Lower leg skin (tissue), 3 donors: ENCODE measurements at regions not wholly inside any gene's neighbourhood (a gene's known extent, or its start where the extent isn't known, plus 50 kb on each side); places are given as distances from the start of the nearest gene placed in this dataset.

Experiments used
- POLR2A ChIP-seq, 2 donors: fragments of 450-650 bp; IDR thresholded peaks; one replicate each; pipeline ENCODE4 v1.6.1; 2016 to 2017; ENCODE audit warnings: antibody characterized with exemption in 2 of 2, mild to moderate bottlenecking in 1 of 2, moderate library complexity in 1 of 2
- TF ChIP-seq, protein P1 (sequence below), 3 donors: fragments of 450-650 bp; IDR thresholded peaks; one replicate each; pipeline ENCODE4 v1.5.1; 2016; ENCODE audit warnings: antibody characterized with exemption in 3 of 3, mild to moderate bottlenecking in 3 of 3, moderate library complexity in 2 of 3

DNA sequence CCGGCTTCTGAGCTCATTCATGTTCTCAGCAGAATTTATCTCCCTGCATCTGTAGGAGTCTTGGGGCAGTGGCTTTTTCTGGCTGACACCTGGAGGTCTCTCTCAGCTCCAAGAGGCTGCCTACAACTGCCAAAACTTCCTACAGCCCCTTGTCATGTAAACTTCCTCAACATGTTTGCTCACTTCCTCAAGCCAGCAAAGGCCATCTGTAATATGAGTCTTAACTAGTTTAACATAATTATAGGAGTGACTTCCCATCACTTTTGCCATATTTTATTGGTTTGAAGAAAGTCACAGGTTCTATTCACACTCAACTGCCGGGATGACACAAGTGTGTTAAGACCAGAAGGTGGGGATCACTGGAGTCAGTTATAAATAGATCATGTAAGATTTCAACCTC is 194.0 kb downstream of the VRK1 start:
- TF ChIP-seq, protein P1, sequence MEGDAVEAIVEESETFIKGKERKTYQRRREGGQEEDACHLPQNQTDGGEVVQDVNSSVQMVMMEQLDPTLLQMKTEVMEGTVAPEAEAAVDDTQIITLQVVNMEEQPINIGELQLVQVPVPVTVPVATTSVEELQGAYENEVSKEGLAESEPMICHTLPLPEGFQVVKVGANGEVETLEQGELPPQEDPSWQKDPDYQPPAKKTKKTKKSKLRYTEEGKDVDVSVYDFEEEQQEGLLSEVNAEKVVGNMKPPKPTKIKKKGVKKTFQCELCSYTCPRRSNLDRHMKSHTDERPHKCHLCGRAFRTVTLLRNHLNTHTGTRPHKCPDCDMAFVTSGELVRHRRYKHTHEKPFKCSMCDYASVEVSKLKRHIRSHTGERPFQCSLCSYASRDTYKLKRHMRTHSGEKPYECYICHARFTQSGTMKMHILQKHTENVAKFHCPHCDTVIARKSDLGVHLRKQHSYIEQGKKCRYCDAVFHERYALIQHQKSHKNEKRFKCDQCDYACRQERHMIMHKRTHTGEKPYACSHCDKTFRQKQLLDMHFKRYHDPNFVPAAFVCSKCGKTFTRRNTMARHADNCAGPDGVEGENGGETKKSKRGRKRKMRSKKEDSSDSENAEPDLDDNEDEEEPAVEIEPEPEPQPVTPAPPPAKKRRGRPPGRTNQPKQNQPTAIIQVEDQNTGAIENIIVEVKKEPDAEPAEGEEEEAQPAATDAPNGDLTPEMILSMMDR (IDR thresholded peaks at IDR 0.05): no peak
- no peak for TF ChIP-seq POLR2A (IDR thresholded peaks at IDR 0.05)
